ENCODE measurements at regions not wholly inside any gene's neighbourhood (a gene's known extent, or its start where the extent isn't known, plus 50 kb on each side); places are given as distances from the start of the nearest gene placed in this dataset.

DNA sequence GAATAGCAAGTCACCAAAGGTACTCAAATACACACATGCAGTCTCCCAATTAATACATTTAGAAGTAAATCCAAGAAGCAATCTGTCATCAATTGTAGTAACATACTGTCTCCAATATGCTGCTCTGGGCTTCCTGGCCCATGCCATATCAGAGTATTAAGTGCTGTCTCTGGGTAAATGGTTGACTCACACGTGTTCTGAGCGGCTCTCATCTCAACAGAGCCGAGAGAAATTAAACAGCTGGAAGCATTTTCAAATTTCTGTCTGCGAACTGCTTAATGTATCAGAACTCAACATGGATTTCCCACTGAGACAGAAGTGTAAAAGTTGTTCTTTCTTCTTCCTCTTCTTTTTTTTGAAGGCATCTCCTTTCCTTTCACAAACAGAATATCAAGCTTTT, 247.3 kb upstream of the TAS2R1 start:
- no peak for ATAC-seq
- Histone ChIP-seq H3K27ac (ENCODE audit: extremely low read length, insufficient read depth, low read length) (no peak overlapping the region), H3K4me2 (ENCODE audit: low read depth, low read length) (no peak overlapping the region), H3K9me3 (ENCODE audit: low read length) (no peaks in the 10 kb centered on the region), H4K20me1 (ENCODE audit: insufficient read depth, low read length) (no peaks in the 10 kb centered on the region), H2AFZ (ENCODE audit: low read length) (no peak overlapping the region), H3K4me3 (replicated peaks in 1 of 3; ENCODE audit: insufficient read depth in 1 of 3, low read depth in 2 of 3, low read length in 3 of 3) (no peak overlapping the region), H3K4me1 (ENCODE audit: insufficient read depth, low read length) (no peaks in the 10 kb centered on the region), H3K79me2 (ENCODE audit: insufficient read depth, low read length) (no peaks in the 10 kb centered on the region), H3K27me3 (ENCODE audit: control insufficient read depth in 1 of 2, insufficient read depth in 2 of 2, low read length in 2 of 2) (no peaks in the 10 kb centered on the region), H3K36me3 (replicated peaks in 1 of 2; ENCODE audit: control insufficient read depth in 1 of 2, insufficient read depth in 2 of 2, low read length in 2 of 2) (no peaks in the 10 kb centered on the region), H3K9ac (ENCODE audit: insufficient read depth, low read depth, low read length) (no peak overlapping the region)
- no peak for DNase-seq (ENCODE audit: low spot score)
- FAIRE-seq, result no peak
- intact Hi-C loops (cut with micrococcal nuclease; ENCODE audit: unreplicated experiment) (no loop called here), in situ Hi-C loops (cut with HindIII; ENCODE audit: extremely low pct_ligation_motif_present, low pct_unique_long_range_greater_than_20kb) (no loop called here)
- BruUV-seq (replicated peaks), result no TSS peak
- CTCF ChIA-PET (ENCODE audit: low intra/inter-chr PET ratio, low total read pairs), result no interaction called here
- POLR2A ChIA-PET, result no interaction called here
- 0% methylated on average over 4 of the region's 4 CpGs for WGBS (ENCODE audit: low lambda C conversion rate)
- TF ChIP-seq ZNF598 (CRISPR knock-in tag; IDR thresholded peaks at IDR 0.05; ENCODE audit: borderline replicate concordance) (no peak), ZNF510 (CRISPR knock-in tag; IDR thresholded peaks at IDR 0.05; ENCODE audit: low read depth) (no peak), RBM22 (optimal IDR thresholded peaks at IDR 0.05; ENCODE audit: low read length) (no peak), RFXANK (CRISPR knock-in tag; IDR thresholded peaks at IDR 0.05) (no peak), ZIK1 (CRISPR knock-in tag; IDR thresholded peaks at IDR 0.05; ENCODE audit: borderline replicate concordance, low read depth) (no peak), ZNF614 (CRISPR knock-in tag; IDR thresholded peaks at IDR 0.05; ENCODE audit: borderline replicate concordance) (no peak), SRSF1 (optimal IDR thresholded peaks at IDR 0.05; ENCODE audit: low read depth, low read length) (no peak), BCL6 (CRISPR knock-in tag; IDR thresholded peaks at IDR 0.05) (no peak), SYNCRIP (IDR thresholded peaks at IDR 0.05; ENCODE audit: insufficient read depth, low read depth, low read length) (no peak), ZNF205 (CRISPR knock-in tag; IDR thresholded peaks at IDR 0.05) (no peak), HOXA3 (CRISPR knock-in tag; IDR thresholded peaks at IDR 0.05) (no peak), TAF1 (CRISPR knock-in tag; IDR thresholded peaks at IDR 0.05) (no peak)
- TF ChIP-seq, protein P1, sequence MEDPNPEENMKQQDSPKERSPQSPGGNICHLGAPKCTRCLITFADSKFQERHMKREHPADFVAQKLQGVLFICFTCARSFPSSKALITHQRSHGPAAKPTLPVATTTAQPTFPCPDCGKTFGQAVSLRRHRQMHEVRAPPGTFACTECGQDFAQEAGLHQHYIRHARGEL (CRISPR knock-in tag; IDR thresholded peaks at IDR 0.05), result no peak
- TF ChIP-seq, protein P2, sequence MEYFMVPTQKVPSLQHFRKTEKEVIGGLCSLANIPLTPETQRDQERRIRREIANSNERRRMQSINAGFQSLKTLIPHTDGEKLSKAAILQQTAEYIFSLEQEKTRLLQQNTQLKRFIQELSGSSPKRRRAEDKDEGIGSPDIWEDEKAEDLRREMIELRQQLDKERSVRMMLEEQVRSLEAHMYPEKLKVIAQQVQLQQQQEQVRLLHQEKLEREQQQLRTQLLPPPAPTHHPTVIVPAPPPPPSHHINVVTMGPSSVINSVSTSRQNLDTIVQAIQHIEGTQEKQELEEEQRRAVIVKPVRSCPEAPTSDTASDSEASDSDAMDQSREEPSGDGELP (IDR thresholded peaks at IDR 0.05; ENCODE audit: borderline replicate concordance, low read depth), result no peak
- TF ChIP-seq, protein P3, sequence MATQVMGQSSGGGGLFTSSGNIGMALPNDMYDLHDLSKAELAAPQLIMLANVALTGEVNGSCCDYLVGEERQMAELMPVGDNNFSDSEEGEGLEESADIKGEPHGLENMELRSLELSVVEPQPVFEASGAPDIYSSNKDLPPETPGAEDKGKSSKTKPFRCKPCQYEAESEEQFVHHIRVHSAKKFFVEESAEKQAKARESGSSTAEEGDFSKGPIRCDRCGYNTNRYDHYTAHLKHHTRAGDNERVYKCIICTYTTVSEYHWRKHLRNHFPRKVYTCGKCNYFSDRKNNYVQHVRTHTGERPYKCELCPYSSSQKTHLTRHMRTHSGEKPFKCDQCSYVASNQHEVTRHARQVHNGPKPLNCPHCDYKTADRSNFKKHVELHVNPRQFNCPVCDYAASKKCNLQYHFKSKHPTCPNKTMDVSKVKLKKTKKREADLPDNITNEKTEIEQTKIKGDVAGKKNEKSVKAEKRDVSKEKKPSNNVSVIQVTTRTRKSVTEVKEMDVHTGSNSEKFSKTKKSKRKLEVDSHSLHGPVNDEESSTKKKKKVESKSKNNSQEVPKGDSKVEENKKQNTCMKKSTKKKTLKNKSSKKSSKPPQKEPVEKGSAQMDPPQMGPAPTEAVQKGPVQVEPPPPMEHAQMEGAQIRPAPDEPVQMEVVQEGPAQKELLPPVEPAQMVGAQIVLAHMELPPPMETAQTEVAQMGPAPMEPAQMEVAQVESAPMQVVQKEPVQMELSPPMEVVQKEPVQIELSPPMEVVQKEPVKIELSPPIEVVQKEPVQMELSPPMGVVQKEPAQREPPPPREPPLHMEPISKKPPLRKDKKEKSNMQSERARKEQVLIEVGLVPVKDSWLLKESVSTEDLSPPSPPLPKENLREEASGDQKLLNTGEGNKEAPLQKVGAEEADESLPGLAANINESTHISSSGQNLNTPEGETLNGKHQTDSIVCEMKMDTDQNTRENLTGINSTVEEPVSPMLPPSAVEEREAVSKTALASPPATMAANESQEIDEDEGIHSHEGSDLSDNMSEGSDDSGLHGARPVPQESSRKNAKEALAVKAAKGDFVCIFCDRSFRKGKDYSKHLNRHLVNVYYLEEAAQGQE (IDR thresholded peaks at IDR 0.05; ENCODE audit: borderline replicate concordance in 1 of 2, low read depth in 1 of 2, low read length in 2 of 2), result no peak
- TF ChIP-seq, protein P4, sequence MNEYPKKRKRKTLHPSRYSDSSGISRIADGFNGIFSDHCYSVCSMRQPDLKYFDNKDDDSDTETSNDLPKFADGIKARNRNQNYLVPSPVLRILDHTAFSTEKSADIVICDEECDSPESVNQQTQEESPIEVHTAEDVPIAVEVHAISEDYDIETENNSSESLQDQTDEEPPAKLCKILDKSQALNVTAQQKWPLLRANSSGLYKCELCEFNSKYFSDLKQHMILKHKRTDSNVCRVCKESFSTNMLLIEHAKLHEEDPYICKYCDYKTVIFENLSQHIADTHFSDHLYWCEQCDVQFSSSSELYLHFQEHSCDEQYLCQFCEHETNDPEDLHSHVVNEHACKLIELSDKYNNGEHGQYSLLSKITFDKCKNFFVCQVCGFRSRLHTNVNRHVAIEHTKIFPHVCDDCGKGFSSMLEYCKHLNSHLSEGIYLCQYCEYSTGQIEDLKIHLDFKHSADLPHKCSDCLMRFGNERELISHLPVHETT (CRISPR knock-in tag; conservative IDR thresholded peaks at IDR 0.05), result no peak
- TF ChIP-seq, protein P5, sequence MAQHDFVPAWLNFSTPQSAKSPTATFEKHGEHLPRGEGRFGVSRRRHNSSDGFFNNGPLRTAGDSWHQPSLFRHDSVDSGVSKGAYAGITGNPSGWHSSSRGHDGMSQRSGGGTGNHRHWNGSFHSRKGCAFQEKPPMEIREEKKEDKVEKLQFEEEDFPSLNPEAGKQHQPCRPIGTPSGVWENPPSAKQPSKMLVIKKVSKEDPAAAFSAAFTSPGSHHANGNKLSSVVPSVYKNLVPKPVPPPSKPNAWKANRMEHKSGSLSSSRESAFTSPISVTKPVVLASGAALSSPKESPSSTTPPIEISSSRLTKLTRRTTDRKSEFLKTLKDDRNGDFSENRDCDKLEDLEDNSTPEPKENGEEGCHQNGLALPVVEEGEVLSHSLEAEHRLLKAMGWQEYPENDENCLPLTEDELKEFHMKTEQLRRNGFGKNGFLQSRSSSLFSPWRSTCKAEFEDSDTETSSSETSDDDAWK (CRISPR knock-in tag; IDR thresholded peaks at IDR 0.05), result no peak
